SK-N-SH (cell line): ENCODE measurements at regions not wholly inside any gene's neighbourhood (a gene's known extent, or its start where the extent isn't known, plus 50 kb on each side); places are given as distances from the start of the nearest gene placed in this dataset.

Experiments
- CTCF ChIP-seq: fragments of 200-600 bp; sonication (generic); IDR thresholded peaks from 2 replicates; pipeline ENCODE4 v1.6.1; 2017; ENCODE audit warnings: antibody characterized with exemption, mild to moderate bottlenecking, moderate library complexity
- EZH2phosphoT487 ChIP-seq: fragments of 200-600 bp; sonication (generic); IDR thresholded peaks from 2 replicates; pipeline ENCODE4 v1.6.1; 2017; ENCODE audit warnings: low read depth, mixed run types, mild to moderate bottlenecking, antibody characterized with exemption, moderate library complexity, borderline replicate concordance
- POLR2AphosphoS5 ChIP-seq: IDR thresholded peaks from 2 replicates; pipeline ENCODE4 v1.6.1; 2012; ENCODE audit warnings: low read depth, low read length
- REST ChIP-seq: IDR thresholded peaks from 2 replicates; pipeline ENCODE4 v1.6.1; 2012; ENCODE audit warnings: mild to moderate bottlenecking, low read depth, low read length, moderate library complexity
- TF ChIP-seq, protein P1 (sequence below): fragments of 150-350 bp; IDR thresholded peaks from 2 replicates; pipeline ENCODE4 v1.6.1; 2016; ENCODE audit warnings: mild to moderate bottlenecking, low read depth, low read length

DNA sequence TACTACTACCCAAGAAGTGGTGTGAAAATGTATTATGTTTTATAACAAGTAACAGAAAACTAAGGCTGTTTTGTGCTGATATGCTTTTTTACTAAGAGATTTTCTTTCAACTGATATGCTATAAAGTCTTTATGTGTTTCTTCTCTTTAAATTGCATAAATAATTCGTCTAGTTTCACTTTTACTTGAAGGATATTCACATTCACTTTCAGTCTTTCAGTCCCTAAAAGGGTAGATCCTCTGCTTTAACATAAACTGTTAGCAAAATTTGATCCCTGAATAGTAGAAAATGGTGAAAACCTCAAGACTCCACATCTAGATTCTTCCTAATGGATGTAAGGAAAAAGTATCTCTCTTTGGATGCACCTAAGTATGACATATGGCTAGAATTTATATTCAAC is 69.0 kb upstream of the FST start:
- TF ChIP-seq POLR2AphosphoS5 (no peak), CTCF (no peak), REST (no peak), EZH2phosphoT487 (no peak)
- TF ChIP-seq, protein P1, sequence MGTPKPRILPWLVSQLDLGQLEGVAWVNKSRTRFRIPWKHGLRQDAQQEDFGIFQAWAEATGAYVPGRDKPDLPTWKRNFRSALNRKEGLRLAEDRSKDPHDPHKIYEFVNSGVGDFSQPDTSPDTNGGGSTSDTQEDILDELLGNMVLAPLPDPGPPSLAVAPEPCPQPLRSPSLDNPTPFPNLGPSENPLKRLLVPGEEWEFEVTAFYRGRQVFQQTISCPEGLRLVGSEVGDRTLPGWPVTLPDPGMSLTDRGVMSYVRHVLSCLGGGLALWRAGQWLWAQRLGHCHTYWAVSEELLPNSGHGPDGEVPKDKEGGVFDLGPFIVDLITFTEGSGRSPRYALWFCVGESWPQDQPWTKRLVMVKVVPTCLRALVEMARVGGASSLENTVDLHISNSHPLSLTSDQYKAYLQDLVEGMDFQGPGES: no peak
